Heart left ventricle (tissue), 13 donors: ENCODE measurements at regions not wholly inside any gene's neighbourhood (a gene's known extent, or its start where the extent isn't known, plus 50 kb on each side); places are given as distances from the start of the nearest gene placed in this dataset.

Experiments used
- POLR2A ChIP-seq, 2 donors: fragments of 450-650 bp; IDR thresholded peaks; one replicate each; pipeline ENCODE4 v1.6.1; 2017; ENCODE audit warnings: antibody characterized with exemption in 2 of 2, mild to moderate bottlenecking in 2 of 2, moderate library complexity in 2 of 2
- TF ChIP-seq, protein P1 (sequence below), 12 donors: fragments of 200-600 bp; sonication (generic) in 4 of 12; IDR thresholded peaks; one replicate each; pipeline versions ENCODE4 v1.5.0 to v1.8.0; 2018 to 2022; ENCODE audit warnings: antibody characterized with exemption in 12 of 12, mild to moderate bottlenecking in 5 of 12
- donor health status: ischemic (EF 13 %, LVEDD 7.1; RV severe dilation, severe dysfunction).
- donor health status: DM: no; HTN: yes; CAD: no.
- donor health status: DM: no; HTN: no; CAD: no.
- donor health status: ischemic (EF 25% LVEDD 6.9; RV normal size, moderate dysfunction).
- donor health status: ischemic (EF 25% LVEDD 5.7; RV mildly dilated, moderate dysfunction).
- donor health status: ischemic (EF 35%, LVEDD 5.7; RV mildly dilated, moderate dysfunction).
- donor health status: nonischemic (EF 11% LVEDD 7.7; RV severe dilation, severe dysfunction).
- donor health status: DM: yes; HTN: yes; CAD: no.
- donor health status: PGD.
- donor health status: ischemic (EF 29% LVEDD 5.4; RV normal size, mild dysfunction).
- donor health status: nonischemic (EF 23%, LVEDD 6.1; RV moderate dilation, normal function).

DNA sequence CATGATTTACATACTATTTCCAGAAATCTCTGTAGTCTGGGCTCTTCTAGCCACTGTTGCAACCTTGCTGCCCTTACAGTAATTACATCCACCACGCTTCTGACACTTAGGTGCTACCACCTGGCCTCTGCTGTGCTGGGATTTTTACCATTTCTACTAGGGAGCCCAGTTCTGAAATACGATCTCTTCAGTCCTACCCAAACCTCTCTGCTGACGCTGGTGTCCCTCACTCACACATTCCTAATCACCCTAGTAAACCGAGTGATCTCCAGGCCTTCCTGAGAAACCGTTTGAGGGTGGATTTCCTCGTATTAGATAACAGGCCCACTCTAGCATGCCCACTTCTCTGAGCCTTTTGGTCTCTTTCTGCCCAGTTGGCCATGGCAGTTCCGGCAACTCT is 588.9 kb upstream of the CADM1 start:
- no peak for TF ChIP-seq POLR2A (IDR thresholded peaks at IDR 0.05)
- TF ChIP-seq, protein P1, sequence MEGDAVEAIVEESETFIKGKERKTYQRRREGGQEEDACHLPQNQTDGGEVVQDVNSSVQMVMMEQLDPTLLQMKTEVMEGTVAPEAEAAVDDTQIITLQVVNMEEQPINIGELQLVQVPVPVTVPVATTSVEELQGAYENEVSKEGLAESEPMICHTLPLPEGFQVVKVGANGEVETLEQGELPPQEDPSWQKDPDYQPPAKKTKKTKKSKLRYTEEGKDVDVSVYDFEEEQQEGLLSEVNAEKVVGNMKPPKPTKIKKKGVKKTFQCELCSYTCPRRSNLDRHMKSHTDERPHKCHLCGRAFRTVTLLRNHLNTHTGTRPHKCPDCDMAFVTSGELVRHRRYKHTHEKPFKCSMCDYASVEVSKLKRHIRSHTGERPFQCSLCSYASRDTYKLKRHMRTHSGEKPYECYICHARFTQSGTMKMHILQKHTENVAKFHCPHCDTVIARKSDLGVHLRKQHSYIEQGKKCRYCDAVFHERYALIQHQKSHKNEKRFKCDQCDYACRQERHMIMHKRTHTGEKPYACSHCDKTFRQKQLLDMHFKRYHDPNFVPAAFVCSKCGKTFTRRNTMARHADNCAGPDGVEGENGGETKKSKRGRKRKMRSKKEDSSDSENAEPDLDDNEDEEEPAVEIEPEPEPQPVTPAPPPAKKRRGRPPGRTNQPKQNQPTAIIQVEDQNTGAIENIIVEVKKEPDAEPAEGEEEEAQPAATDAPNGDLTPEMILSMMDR (IDR thresholded peaks at IDR 0.05): no peak
